ENCODE measurements at regions not wholly inside any gene's neighbourhood (a gene's known extent, or its start where the extent isn't known, plus 50 kb on each side); places are given as distances from the start of the nearest gene placed in this dataset.
A peak's percentile ranks its signal among the peaks of the same experiment; 100 is the strongest.
"Not testable (repeated sequence)": the region's sequence is repeated elsewhere in the genome, so short reads cannot be mapped to it uniquely, and the experiment has no call there.

DNA sequence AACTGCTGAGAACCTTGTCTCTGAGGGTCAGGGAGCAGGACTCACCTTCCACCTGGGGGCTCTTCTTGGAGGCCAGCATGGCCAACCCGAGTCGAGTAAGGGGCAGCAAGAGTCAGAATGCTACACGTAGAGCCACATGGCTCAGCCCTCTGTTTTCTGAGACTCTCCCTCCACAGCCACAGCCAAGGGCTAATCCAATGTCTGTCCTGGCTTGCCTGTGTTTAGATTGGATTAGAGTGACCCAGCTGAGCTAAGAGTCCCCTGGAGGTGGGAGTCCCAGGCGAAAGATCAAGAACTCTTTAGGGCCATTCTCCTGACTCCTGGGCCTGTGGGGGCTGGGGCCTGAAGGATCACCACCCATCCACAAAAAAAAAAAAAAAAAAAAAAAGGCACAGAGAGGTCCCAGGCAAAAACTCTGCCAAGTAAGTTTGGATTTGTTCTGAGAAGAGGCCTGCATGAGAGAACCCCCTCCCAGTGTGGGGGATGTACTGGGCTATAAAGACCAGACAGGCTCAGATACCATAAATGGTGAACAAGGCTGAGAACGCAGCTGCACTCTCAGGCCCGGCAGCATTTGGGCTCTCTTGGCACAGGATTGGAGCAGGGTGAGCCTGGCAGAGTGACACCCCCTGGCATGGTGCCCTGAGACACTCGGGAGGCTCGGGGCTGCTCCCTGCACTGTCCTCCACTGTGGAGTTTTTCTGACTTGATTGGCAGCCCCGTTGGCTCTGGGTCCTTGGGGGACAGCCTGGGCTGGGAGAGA is 88.0 kb upstream of the OSBPL11 start:
- no peaks in the 10 kb centered on the region for H3K36me3 Mint-ChIP-seq (ENCODE audit: unreplicated experiment)
- no peak overlapping the region for H3K27ac Mint-ChIP-seq (ENCODE audit: unreplicated experiment)
- no peaks in the 10 kb centered on the region for H3K27me3 Mint-ChIP-seq (ENCODE audit: unreplicated experiment)
- DNase-seq (ENCODE audit: extremely low spot score, unreplicated experiment): no peak
- TF ChIP-seq, protein P1, sequence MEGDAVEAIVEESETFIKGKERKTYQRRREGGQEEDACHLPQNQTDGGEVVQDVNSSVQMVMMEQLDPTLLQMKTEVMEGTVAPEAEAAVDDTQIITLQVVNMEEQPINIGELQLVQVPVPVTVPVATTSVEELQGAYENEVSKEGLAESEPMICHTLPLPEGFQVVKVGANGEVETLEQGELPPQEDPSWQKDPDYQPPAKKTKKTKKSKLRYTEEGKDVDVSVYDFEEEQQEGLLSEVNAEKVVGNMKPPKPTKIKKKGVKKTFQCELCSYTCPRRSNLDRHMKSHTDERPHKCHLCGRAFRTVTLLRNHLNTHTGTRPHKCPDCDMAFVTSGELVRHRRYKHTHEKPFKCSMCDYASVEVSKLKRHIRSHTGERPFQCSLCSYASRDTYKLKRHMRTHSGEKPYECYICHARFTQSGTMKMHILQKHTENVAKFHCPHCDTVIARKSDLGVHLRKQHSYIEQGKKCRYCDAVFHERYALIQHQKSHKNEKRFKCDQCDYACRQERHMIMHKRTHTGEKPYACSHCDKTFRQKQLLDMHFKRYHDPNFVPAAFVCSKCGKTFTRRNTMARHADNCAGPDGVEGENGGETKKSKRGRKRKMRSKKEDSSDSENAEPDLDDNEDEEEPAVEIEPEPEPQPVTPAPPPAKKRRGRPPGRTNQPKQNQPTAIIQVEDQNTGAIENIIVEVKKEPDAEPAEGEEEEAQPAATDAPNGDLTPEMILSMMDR (IDR thresholded peaks at IDR 0.05): no peak
- no peaks in the 10 kb centered on the region for H3K9me3 Mint-ChIP-seq (ENCODE audit: unreplicated experiment)
- H3K4me1 Mint-ChIP-seq (ENCODE audit: unreplicated experiment): peaks cover 2% of the 10 kb centered on the region
- H3K4me3 Mint-ChIP-seq (ENCODE audit: unreplicated experiment): no peak overlapping the region

DNA sequence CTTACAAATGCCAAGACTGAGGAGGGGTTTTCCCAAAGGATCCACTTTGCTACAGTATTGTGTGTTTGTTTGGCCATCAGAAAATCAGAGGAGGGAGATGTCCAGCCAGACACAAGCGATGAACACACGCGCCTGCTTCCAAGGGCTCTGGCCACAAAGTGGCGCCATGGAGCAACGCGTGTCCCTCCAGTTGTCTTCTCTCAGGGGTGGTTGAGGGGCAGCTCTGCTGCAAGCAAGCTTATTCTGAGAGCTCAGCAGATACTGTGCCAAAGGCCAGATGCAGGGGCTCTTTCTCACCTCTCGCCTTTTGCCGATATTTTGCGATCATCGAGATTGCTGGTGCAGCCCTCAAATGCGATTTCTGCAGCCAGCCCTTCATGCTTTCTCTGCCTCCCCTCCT is 88.9 kb upstream of the OSBPL11 start:
- TF ChIP-seq, protein P1 (IDR thresholded peaks at IDR 0.05): peak; percentile 38
- Mint-ChIP-seq H3K4me1 (ENCODE audit: unreplicated experiment) (peaks cover 2% of the 10 kb centered on the region), H3K27ac (ENCODE audit: unreplicated experiment) (no peak overlapping the region), H3K27me3 (ENCODE audit: unreplicated experiment) (no peaks in the 10 kb centered on the region), H3K36me3 (ENCODE audit: unreplicated experiment) (no peaks in the 10 kb centered on the region), H3K9me3 (ENCODE audit: unreplicated experiment) (no peaks in the 10 kb centered on the region), H3K4me3 (ENCODE audit: unreplicated experiment) (no peak overlapping the region)
- DNase-seq (ENCODE audit: extremely low spot score, unreplicated experiment): no peak

DNA sequence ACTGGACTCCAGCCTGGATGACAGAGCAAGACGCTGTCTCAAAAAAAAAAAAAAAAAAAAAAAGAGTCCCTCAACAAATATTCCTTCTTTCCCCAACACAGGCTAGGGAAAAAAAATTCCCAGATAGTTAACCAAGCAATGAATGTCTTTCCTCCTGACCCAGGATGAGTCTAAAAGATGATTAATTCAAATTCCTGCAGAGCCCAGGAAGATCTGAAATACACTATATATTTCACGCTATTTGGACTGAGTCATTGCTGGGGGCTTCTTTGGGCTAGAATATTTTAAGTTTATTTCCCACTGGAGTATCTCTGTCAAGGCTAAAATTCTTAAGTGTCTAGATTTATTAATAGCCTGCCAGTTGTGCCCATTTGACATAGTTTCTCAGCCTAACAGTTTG is 90.4 kb upstream of the OSBPL11 start:
- H3K9me3 Mint-ChIP-seq (ENCODE audit: unreplicated experiment); H3K36me3 Mint-ChIP-seq (ENCODE audit: unreplicated experiment); H3K4me1 Mint-ChIP-seq (ENCODE audit: unreplicated experiment); H3K27ac Mint-ChIP-seq (ENCODE audit: unreplicated experiment); H3K4me3 Mint-ChIP-seq (ENCODE audit: unreplicated experiment); H3K27me3 Mint-ChIP-seq (ENCODE audit: unreplicated experiment); DNase-seq (ENCODE audit: extremely low spot score, unreplicated experiment): not testable (repeated sequence)

DNA sequence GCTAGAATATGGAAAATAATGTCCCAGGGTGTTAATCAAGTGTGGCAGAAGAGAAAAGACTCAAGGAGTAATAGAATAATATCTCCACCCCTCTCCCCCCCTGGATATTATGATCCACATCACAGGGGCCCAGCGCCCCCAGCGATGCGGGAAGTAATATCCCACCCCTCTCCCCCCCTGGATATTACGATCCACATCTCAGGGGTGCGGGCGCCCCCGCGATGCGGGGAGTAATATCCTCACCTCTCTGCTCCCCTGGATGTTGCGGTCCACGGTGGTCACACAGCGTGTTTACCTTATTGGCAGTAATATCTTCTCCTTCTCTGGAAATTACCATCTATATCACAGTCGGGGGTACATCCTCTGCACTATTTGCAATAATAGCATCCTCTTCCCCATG is 97.1 kb upstream of the OSBPL11 start:
- Mint-ChIP-seq H3K27me3 (ENCODE audit: unreplicated experiment) (no peaks in the 10 kb centered on the region), H3K9me3 (ENCODE audit: unreplicated experiment) (no peaks in the 10 kb centered on the region), H3K36me3 (ENCODE audit: unreplicated experiment) (no peaks in the 10 kb centered on the region), H3K27ac (ENCODE audit: unreplicated experiment) (no peak overlapping the region), H3K4me1 (ENCODE audit: unreplicated experiment) (no peaks in the 10 kb centered on the region), H3K4me3 (ENCODE audit: unreplicated experiment) (no peak overlapping the region)
- DNase-seq (ENCODE audit: extremely low spot score, unreplicated experiment): no peak
- TF ChIP-seq, protein P1 (IDR thresholded peaks at IDR 0.05): no peak

DNA sequence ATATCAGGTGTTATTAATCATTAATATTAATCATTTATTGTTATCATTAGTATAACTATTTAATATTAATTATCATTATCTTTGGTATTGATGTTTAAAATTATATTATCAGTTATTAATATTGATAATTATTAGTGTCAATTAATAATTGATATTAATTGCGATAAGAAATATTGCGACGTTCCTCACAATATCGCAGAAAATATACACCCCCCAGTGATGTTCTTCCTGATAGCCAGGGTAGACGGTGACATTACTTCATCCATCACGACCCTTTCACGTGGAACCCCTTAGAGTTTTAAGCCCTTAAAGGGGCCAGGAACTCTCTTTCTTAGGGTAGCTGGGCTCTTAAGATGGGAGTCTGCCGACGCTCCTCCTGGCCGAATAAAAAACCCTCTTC is 98.6 kb upstream of the OSBPL11 start:
- no peak overlapping the region for H3K27ac Mint-ChIP-seq (ENCODE audit: unreplicated experiment)
- H3K36me3 Mint-ChIP-seq (ENCODE audit: unreplicated experiment): no peaks in the 10 kb centered on the region
- H3K4me1 Mint-ChIP-seq (ENCODE audit: unreplicated experiment): no peaks in the 10 kb centered on the region
- no peaks in the 10 kb centered on the region for H3K27me3 Mint-ChIP-seq (ENCODE audit: unreplicated experiment)
- no peak overlapping the region for H3K4me3 Mint-ChIP-seq (ENCODE audit: unreplicated experiment)
- TF ChIP-seq, protein P1 (IDR thresholded peaks at IDR 0.05): no peak
- DNase-seq (ENCODE audit: extremely low spot score, unreplicated experiment): no peak
- H3K9me3 Mint-ChIP-seq (ENCODE audit: unreplicated experiment): no peaks in the 10 kb centered on the region

Data from osteocyte (in vitro differentiated cells).